Head of caudate nucleus (tissue), 42 donors: ENCODE measurements at regions not wholly inside any gene's neighbourhood (a gene's known extent, or its start where the extent isn't known, plus 50 kb on each side); places are given as distances from the start of the nearest gene placed in this dataset.
A peak's percentile ranks its signal among the peaks of the same experiment; 100 is the strongest.

Experiments used
- DNase-seq, 42 donors: peaks; one replicate each; pipeline versions ENCODE4 v3.0.0 to v3.0.0-alpha.2; 2020 to 2021; ENCODE audit warnings: mixed read lengths in 7 of 42
- intact Hi-C: fragments of 100-400 bp; cut with DNase I; formaldehyde crosslinking; loops from one replicate; pipeline ENCODE4 v1.15.0; 2022

DNA sequence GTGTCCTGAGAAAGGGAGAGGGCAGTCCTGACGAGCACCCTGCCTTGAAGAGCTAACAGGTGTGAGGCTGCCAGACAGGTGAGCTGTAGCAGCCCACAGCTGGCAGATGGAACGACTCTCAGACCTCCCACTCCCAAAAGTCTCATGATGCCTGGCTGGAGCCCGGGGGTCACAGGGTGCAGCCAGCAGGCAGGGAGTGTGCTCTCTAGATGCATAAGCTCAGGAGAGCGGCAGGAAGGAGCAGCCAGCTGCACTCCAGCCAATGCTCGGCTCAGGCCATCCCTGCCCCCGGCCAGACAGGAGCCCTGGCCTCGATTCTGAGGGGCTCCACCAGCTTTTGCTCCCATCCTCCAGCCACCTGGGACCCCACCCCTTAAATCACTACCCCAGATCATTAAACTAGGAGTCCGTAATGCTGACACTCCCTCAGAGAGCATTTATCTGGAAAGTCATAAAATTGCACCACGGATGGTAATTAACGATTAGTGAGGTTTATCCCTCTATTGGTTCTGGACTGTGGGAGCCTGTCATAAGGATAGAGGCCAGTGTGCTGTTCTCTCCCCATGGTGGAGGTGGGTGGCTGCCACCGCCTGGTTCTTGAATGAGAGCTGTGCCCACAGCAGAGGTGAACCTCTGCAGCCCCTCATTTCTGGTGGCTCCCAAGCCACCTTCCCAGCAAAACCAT, 63.5 kb upstream of the ZMIZ1 start:
- DNase-seq: no peak
- intact Hi-C loops: no loop called here

DNA sequence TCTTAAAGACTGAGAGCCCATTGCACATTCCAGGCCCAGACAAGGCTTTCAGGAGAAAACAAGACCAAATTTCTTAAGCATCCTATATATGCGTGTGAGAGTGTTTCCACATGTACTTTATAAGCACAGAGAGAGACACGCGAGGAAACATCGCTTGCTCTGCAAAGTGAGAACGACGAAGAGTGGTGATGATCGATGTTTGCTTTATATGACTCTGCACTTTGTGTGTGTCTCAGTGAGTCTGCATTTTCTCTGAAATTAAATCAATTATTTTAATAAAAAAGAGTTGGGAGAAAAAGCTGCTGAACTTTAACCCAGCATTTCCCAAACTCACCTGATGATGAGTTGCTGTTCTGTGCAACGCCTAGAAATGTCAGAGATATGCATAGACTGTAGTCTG, 61.7 kb upstream of the ZMIZ1 start:
- intact Hi-C loops: no loop called here
- no peak for DNase-seq

DNA sequence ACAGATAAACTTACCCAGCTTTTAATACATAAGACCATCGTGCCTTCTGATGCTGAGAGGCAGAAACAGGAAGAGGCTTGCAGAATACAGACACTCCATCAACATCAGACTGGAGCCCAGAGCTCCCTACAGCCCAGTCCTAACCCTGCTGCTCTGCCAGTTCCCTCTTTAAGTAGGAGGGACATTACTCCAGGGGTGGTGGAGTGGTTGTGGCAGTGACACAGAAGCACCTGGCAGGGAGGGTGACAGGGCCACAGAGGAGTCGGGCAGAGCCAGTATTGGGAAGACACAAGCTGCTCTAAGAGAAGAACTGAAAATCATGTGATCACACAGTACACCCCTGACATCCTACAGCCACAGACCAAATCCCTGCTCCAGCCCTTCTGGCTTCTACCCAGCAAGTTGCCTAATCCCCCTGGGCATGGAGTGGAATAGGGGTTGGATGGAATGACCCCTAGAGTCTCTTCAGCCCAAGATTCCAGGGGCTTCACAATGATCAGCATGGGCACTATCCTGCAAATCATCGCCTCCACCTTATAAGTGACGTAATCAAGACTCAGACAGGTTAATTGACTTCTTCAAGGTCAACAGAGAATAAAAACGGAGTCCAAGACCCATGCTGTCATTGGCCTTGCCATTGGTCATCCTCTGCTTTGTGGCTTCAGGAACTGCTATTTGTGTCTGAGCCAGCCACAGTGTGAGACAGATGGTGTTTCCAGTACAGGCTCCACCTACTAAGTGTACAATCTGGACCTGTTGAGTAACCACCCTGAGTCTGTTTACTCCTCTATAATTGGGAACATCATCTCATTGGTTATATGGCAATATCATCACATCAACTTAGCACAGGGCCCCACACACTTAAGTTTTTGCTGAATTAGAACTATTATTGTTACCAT, 61.1 kb upstream of the ZMIZ1 start:
- intact Hi-C loops: no loop called here
- DNase-seq: no peak

DNA sequence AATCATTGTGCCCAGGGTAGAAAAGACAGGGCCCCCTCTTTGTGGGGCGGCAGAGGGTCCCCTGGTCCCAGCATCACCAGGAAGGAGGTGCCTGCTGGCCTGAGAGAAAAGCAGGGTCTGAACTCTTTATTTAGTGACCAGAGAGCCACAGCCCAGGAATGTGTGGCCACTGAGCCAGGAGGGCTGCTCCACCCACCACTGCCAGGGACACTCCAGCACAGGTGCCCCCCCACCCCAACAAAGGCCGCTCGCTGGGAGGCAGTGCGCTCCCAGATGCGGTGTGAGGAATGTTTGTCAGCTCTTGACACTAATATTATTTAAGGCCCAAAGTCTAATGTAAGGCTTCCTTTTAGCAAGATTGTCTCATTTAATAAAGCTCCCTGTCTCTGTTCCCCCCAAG, 59.6 kb upstream of the ZMIZ1 start:
- DNase-seq: no peak
- intact Hi-C loops: no loop called here

DNA sequence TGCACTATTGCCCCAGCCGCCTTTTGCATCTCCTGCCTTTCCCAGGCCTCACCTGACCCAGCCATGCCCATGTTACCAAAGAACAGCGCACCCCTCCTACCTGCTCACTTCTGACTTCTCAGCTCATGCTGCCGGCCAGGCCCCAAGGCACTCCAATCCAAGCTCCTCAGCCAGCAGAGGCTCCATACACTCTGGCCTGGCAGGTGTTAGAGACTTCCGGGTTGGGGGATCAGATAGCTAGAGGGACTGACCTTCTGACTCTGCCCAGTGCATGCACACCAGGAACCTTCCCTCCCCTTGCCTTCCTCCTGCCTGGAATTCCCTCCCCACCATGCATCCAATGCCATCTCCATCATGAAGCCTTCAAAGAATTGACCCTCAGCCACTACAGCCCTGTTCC, 56.2 kb upstream of the ZMIZ1 start:
- DNase-seq: no peak
- intact Hi-C loops: no loop called here

DNA sequence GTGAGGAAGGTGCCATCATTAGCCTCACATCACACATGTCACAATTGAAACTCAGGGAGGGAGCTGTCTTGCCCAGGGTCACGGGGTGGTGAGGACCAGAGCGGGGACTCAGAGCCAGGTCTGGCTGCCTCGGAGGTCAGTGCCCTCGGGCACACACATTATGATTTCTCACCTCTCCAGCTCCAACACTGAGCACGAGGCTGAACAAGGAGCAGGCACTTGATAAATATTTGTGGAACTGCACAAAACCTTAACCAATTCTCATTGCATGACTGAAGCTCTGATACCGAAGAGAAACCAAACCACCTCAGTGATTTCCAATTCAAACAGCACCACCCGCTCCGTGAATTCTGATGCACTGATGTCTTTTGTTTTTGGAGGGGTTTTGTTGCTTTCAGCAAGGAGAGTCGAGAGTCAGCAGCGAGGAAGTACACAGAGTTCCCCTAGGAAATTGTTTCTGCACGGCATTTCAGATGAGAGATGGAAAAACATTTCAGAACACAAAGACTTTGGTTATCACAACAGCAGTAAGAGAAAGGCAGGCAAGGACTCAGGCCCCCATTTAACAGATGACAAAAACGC, 55.3 kb upstream of the ZMIZ1 start:
- intact Hi-C loops: no loop called here
- DNase-seq: no peak

DNA sequence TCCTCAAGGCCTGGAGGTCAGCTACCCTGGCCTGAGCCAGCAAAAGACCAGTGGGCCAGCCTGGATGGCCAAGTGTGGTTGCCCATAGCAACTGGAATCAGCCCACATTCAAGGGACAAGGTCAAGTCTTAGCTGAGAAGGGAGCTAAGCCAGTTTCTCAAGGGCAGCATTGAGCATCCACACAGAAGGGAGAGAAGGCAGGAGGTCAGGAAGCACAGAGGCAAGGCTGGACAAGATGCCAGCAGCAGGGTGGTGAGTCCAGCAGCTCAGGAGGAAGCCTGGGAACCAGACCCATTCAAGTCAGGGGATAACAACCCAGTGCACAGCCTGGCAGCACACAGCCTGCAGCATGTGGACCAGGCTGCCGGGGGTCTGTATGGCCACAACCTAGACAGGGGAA, 54.0 kb upstream of the ZMIZ1 start:
- intact Hi-C loops: no loop called here
- DNase-seq: peak in 20 of 42 donors; percentile 11 to 55 (median 34)

DNA sequence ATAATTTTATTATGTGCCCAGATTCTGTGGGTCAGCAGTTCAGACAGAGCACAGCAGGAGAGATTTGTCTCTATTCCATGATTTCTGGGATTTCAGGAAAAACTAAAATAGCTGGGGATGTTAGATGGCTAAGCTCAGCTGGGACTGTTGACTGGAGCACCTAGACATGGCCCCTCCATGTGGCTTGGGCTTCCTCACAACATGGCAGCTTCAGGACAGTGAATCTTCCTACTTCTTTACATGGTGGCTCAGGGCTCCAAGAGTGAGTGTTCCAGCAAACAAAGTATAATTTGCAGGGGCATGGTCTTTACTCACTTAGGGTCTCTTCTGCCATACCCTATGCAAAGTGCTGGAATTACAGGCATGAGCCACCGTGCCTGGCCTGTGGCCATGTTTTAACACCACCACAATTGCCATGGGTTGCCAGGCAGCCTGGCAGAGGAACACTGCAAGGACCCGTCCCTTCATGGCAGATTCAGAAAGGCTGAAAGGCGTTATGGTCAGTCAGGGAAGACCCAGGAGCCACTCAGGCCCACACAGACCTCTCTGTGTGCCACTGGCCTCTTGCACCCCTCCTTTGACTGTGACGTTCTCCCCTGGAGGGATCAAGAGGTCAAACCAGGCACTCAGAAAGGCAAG, 50.8 kb upstream of the ZMIZ1 start:
- intact Hi-C loops: no loop called here
- DNase-seq: peak in 2 of 42 donors; percentile 7

DNA sequence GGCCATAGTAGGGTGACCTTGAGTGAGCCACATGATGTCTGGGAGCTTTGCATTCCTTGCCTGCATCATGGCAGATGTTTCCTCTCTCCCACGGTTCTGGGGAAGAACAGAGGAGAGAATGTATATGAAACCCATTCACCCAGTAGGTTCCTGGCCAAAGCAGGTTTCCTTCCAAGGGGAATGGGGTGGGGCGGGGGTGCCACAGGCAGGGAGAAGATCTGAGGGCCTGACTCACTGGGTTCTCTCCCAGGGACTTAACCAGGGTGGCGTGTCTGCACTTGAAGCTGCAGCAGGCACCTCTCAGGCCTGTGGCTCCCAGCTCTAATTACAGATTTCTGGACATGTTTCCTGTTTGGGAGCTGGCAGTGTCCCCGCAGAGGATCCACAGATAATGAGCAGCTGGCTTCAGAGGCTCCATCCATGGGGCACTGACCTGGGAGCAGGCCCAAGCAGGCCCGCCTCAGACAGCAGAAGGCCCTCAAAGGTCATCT, 50.2 kb upstream of the ZMIZ1 start:
- intact Hi-C loops: no loop called here
- DNase-seq: peak in 3 of 42 donors; percentile 16 to 33 (median 19)
